ENCODE measurements at regions not wholly inside any gene's neighbourhood (a gene's known extent, or its start where the extent isn't known, plus 50 kb on each side); places are given as distances from the start of the nearest gene placed in this dataset.
A peak's percentile ranks its signal among the peaks of the same experiment; 100 is the strongest.

DNA sequence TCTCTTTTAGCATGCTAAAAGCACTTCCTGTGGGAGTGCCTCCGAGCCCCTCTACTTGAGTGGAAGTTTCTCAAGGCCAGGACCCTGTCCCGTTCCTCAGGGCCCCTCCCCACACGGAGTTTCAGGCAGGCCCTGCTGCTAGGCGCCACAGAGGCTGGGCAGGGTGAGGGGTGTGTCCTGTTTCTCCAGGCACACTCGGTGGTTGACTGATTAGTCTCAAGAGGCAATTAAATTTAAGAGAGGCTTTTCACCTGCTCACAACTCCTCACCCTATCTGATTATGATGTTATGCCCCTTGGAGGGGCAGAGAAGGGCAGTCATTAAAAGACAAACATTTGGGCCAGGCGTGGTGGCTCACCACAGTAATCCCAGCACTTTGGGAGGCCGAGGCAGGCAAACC is 160.8 kb upstream of the HAAO start:
- H3K4me1 ChIP-seq (ENCODE audit: insufficient read depth, low read length, poor library complexity, severe bottlenecking): peaks cover 48% of the 10 kb centered on the region
- no peaks in the 10 kb centered on the region for H3K9me2 ChIP-seq (replicated peaks; ENCODE audit: low read depth, low read length)
- H3K79me2 ChIP-seq (ENCODE audit: insufficient read depth, low read length): no peaks in the 10 kb centered on the region
- no peak overlapping the region for H2AFZ ChIP-seq (ENCODE audit: low read length)
- H3K27me3 ChIP-seq (ENCODE audit: insufficient read depth, low read length, poor library complexity, severe bottlenecking): no peaks in the 10 kb centered on the region
- H3K36me3 ChIP-seq (ENCODE audit: insufficient read depth, low read length): no peaks in the 10 kb centered on the region
- H3F3A ChIP-seq (ENCODE audit: low read depth): no peaks in the 10 kb centered on the region
- H3K4me3 ChIP-seq (ENCODE audit: low read length, poor library complexity, severe bottlenecking): no peak overlapping the region
- H3K9ac ChIP-seq (ENCODE audit: low read depth, low read length, poor library complexity, severe bottlenecking): no peak overlapping the region
- no peaks in the 10 kb centered on the region for H3K9me3 ChIP-seq (ENCODE audit: insufficient read depth, low read depth, low read length)
- no peaks in the 10 kb centered on the region for H4K20me1 ChIP-seq (ENCODE audit: insufficient read depth, low read length, poor library complexity, severe bottlenecking)
- TF ChIP-seq CTCF (conservative IDR thresholded peaks at IDR 0.05; ENCODE audit: low read length) (no peak), EZH2phosphoT487 (IDR thresholded peaks at IDR 0.05; ENCODE audit: borderline replicate concordance) (no peak)
- no peak overlapping the region for H3K4me2 ChIP-seq (ENCODE audit: low read depth, low read length, poor library complexity, severe bottlenecking)

- H4K20me1 ChIP-seq (ENCODE audit: insufficient read depth, low read length, poor library complexity, severe bottlenecking): no peaks in the 10 kb centered on the region
- H3K9me2 ChIP-seq (replicated peaks; ENCODE audit: low read depth, low read length): no peaks in the 10 kb centered on the region
- 0 out of 2 replicates have a peak overlapping the region, but pooled peaks have one; percentile 14 for H2AFZ ChIP-seq (ENCODE audit: low read length)
- no peak overlapping the region for H3K4me3 ChIP-seq (ENCODE audit: low read length, poor library complexity, severe bottlenecking)
- peaks cover 46% of the 10 kb centered on the region for H3K4me1 ChIP-seq (ENCODE audit: insufficient read depth, low read length, poor library complexity, severe bottlenecking)
- TF ChIP-seq EZH2phosphoT487 (IDR thresholded peaks at IDR 0.05; ENCODE audit: borderline replicate concordance) (no peak), CTCF (conservative IDR thresholded peaks at IDR 0.05; ENCODE audit: low read length) (no peak)
- peak overlapping the region; percentile 15 for H3K4me2 ChIP-seq (ENCODE audit: low read depth, low read length, poor library complexity, severe bottlenecking)
- H3K36me3 ChIP-seq (ENCODE audit: insufficient read depth, low read length): no peaks in the 10 kb centered on the region
- H3K9me3 ChIP-seq (ENCODE audit: insufficient read depth, low read depth, low read length): no peaks in the 10 kb centered on the region
- no peaks in the 10 kb centered on the region for H3F3A ChIP-seq (ENCODE audit: low read depth)
- no peaks in the 10 kb centered on the region for H3K79me2 ChIP-seq (ENCODE audit: insufficient read depth, low read length)
- H3K9ac ChIP-seq (ENCODE audit: low read depth, low read length, poor library complexity, severe bottlenecking): peak overlapping the region; percentile 47
- no peaks in the 10 kb centered on the region for H3K27me3 ChIP-seq (ENCODE audit: insufficient read depth, low read length, poor library complexity, severe bottlenecking)
Measured at GRCh38 chr2:42951263-42951938, 159.0 kb upstream of the HAAO start.

DNA sequence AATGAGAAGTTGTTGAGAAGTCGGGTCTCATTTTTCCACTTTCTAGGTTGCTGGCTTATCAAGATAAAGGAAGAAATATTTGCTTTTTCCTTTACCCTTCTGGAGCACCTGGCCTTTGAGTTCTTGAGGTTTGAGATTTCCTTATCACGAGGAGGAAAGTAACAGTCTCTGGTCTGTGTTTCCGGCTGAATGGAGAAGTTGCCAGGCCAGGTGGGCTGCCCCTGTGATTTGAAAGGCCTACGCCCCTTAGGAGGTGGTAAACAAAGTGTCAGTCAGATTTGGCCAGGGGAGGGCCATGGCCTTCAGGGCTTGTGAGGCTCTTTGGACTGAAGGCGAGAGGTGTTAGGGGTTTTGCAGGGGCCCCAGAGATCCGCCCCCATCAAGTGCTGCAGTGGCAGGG is 156.7 kb upstream of the HAAO start:
- peak overlapping the region; percentile 49 for H3K9ac ChIP-seq (ENCODE audit: low read depth, low read length, poor library complexity, severe bottlenecking)
- H3K9me2 ChIP-seq (replicated peaks; ENCODE audit: low read depth, low read length): no peaks in the 10 kb centered on the region
- no peak overlapping the region for H3K4me3 ChIP-seq (ENCODE audit: low read length, poor library complexity, severe bottlenecking)
- H3F3A ChIP-seq (ENCODE audit: low read depth): no peaks in the 10 kb centered on the region
- H3K79me2 ChIP-seq (ENCODE audit: insufficient read depth, low read length): no peaks in the 10 kb centered on the region
- H3K27me3 ChIP-seq (ENCODE audit: insufficient read depth, low read length, poor library complexity, severe bottlenecking): no peaks in the 10 kb centered on the region
- H3K36me3 ChIP-seq (ENCODE audit: insufficient read depth, low read length): no peaks in the 10 kb centered on the region
- no peak for TF ChIP-seq EZH2phosphoT487 (IDR thresholded peaks at IDR 0.05; ENCODE audit: borderline replicate concordance)
- TF ChIP-seq CTCF (conservative IDR thresholded peaks at IDR 0.05; ENCODE audit: low read length): no peak
- no peaks in the 10 kb centered on the region for H3K9me3 ChIP-seq (ENCODE audit: insufficient read depth, low read depth, low read length)
- no peak overlapping the region for H2AFZ ChIP-seq (ENCODE audit: low read length)
- no peaks in the 10 kb centered on the region for H4K20me1 ChIP-seq (ENCODE audit: insufficient read depth, low read length, poor library complexity, severe bottlenecking)
- H3K4me2 ChIP-seq (ENCODE audit: low read depth, low read length, poor library complexity, severe bottlenecking): peak overlapping the region; percentile 19
- H3K4me1 ChIP-seq (ENCODE audit: insufficient read depth, low read length, poor library complexity, severe bottlenecking): peaks cover 46% of the 10 kb centered on the region

Measured in Loucy (cell line).